Testis (tissue), 2 donors: ENCODE measurements at regions not wholly inside any gene's neighbourhood (a gene's known extent, or its start where the extent isn't known, plus 50 kb on each side); places are given as distances from the start of the nearest gene placed in this dataset.

Experiments used
- DNase-seq: peaks from one replicate; pipeline ENCODE4 v3.0.0-alpha.2; 2019
- H3K27ac ChIP-seq, 2 donors: fragments of 200-600 bp; sonication (generic); one replicate each; pipeline ENCODE4 v1.5.1; 2019
- H3K27me3 ChIP-seq: fragments of 200-600 bp; sonication (generic); one replicate; pipeline ENCODE4 v1.5.1; 2019
- H3K36me3 ChIP-seq: fragments of 200-600 bp; sonication (generic); one replicate; pipeline ENCODE4 v1.5.1; 2017; ENCODE audit warnings: low read depth; ENCODE audit errors: missing control alignments
- H3K4me1 ChIP-seq: fragments of 200-600 bp; sonication (generic); one replicate; pipeline ENCODE4 v1.5.1; 2019
- H3K4me3 ChIP-seq, 2 donors: fragments of 200-600 bp; sonication (generic); one replicate each; pipeline ENCODE4 v1.5.1; 2017 to 2019
- H3K9me3 ChIP-seq: fragments of 200-600 bp; sonication (generic); one replicate; pipeline ENCODE4 v1.5.1; 2017
- CTCF ChIP-seq, 3 experiments: fragments of 450-650 bp in 2 of 3; fragments of 200-600 bp in 1 of 3; sonication (generic) in 1 of 3; IDR thresholded peaks; one replicate each; pipeline ENCODE4 v1.5.1; 2016 to 2019; ENCODE audit warnings: antibody characterized with exemption in 3 of 3, mild to moderate bottlenecking in 2 of 3, moderate library complexity in 1 of 3
- POLR2A ChIP-seq: fragments of 450-650 bp; IDR thresholded peaks from one replicate; pipeline ENCODE4 v1.6.1; 2017; ENCODE audit warnings: antibody characterized with exemption, mild to moderate bottlenecking, moderate library complexity
- WGBS, 2 donors: methylation state at CpG; one replicate each; pipeline ENCODE4 v1.1.5; 2018; 5-methylcytosine and 5-hydroxymethylcytosine counted together
- intact Hi-C: fragments of 100-400 bp; cut with DNase I; formaldehyde crosslinking; loops from one replicate; pipeline ENCODE4 v1.15.1; 2023; ENCODE audit warnings: low total_unique reads

DNA sequence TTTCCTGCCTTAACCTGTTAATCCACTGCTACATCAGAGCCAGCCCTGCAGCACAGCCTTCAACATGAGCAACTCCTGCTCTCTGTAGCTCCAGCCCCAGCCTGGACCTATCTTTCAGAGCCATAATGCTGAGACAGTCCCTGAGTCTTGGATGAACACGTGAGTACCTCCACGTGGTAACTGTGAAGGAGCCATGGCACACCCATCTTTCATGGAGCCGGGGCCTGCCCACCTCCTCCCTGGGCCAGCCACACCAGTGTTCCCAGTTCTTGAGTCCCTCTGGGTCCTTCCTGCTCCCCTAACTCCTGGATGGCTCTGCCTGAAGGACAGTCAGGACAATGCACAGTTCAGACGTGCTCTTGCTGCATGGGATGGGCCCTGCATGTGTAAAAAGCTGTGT is 107.1 kb downstream of the TEX36 start:
- DNase-seq = no peak
- WGBS, 2 donors = 62 to 73% methylated on average over 4 of the region's 4 CpGs
- H3K4me3 ChIP-seq = no peak overlapping the region
- H3K27me3 ChIP-seq = no peaks in the 10 kb centered on the region
- H3K4me1 ChIP-seq = no peaks in the 10 kb centered on the region
- no peaks in the 10 kb centered on the region for H3K36me3 ChIP-seq
- H3K9me3 ChIP-seq = no peaks in the 10 kb centered on the region
- intact Hi-C loops = no loop called here
- TF ChIP-seq CTCF (IDR thresholded peaks at IDR 0.05) (no peak), POLR2A (no peak)
- H3K27ac ChIP-seq = no peak overlapping the region

DNA sequence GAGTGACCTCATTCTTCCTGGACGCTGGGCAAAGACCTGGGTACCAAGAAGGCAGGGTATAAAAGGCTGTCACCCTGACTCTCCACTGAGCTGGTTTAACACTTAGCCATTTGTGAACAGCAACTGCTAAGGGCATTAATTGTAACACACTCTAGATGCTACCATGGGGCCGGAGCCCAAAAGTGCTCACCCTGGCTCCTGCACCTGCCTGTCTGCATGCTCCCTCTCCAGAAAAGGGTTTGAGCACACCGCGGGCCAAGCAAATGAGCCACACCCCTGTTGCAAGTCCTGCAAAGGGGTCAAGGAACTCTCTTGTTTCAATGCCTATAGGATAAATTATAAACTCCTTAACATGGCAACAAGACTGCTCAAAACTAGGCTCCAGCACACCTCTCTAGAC is 114.8 kb downstream of the TEX36 start:
- H3K36me3 ChIP-seq = no peaks in the 10 kb centered on the region
- no peak overlapping the region for H3K27ac ChIP-seq
- intact Hi-C loops = no loop called here
- WGBS, 2 donors = 71 to 90% methylated on average over 4 of the region's 4 CpGs
- TF ChIP-seq POLR2A (no peak), CTCF (IDR thresholded peaks at IDR 0.05) (no peak)
- H3K4me3 ChIP-seq = no peak overlapping the region
- H3K9me3 ChIP-seq = no peaks in the 10 kb centered on the region
- DNase-seq = no peak
- no peaks in the 10 kb centered on the region for H3K4me1 ChIP-seq
- H3K27me3 ChIP-seq = no peaks in the 10 kb centered on the region

DNA sequence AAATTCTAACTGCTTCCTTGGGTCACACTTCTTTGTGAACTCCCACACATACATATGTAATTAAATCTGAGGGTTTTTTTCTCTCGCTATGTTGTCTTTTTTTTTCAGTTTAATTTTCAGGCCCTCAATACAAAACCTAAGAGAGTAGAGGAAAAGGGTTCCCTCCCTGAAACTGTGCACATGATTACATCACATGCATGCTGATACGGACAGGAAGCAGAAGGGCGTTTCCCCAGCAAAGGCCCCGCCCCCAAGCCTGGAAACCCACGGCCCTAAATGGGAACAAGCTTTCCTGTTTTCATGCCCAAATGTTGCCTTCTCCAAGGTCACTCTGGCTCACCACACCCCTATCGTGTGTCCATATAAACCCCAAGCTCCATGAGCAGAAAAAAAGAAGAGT is 115.4 kb downstream of the TEX36 start:
- H3K4me3 ChIP-seq = no peak overlapping the region
- TF ChIP-seq CTCF (IDR thresholded peaks at IDR 0.05) (no peak), POLR2A (no peak)
- intact Hi-C loops = no loop called here
- H3K9me3 ChIP-seq = no peaks in the 10 kb centered on the region
- no peak overlapping the region for H3K27ac ChIP-seq
- no peaks in the 10 kb centered on the region for H3K4me1 ChIP-seq
- 51 to 62% methylated on average over 6 of the region's 6 CpGs for WGBS, 2 donors
- no peak for DNase-seq
- no peaks in the 10 kb centered on the region for H3K27me3 ChIP-seq
- H3K36me3 ChIP-seq = no peaks in the 10 kb centered on the region

- 79 to 80% methylated on average over 6 of the region's 6 CpGs for WGBS, 2 donors
- H3K4me1 ChIP-seq = no peaks in the 10 kb centered on the region
- H3K27ac ChIP-seq = no peak overlapping the region
- TF ChIP-seq POLR2A (no peak), CTCF (IDR thresholded peaks at IDR 0.05) (no peak)
- H3K4me3 ChIP-seq = no peak overlapping the region
- DNase-seq = no peak
- H3K27me3 ChIP-seq = no peaks in the 10 kb centered on the region
- no peaks in the 10 kb centered on the region for H3K36me3 ChIP-seq
- no peaks in the 10 kb centered on the region for H3K9me3 ChIP-seq
- intact Hi-C loops = no loop called here
Observed at GRCh38 chr10:125565046-125565445, 117.9 kb downstream of the TEX36 start.

GRCh38 chr10:125564570-125564969 is 118.4 kb downstream of the TEX36 start:
- Histone ChIP-seq H3K4me3 (no peak overlapping the region), H3K27me3 (no peaks in the 10 kb centered on the region), H3K36me3 (no peaks in the 10 kb centered on the region), H3K27ac (no peak overlapping the region), H3K9me3 (no peaks in the 10 kb centered on the region), H3K4me1 (no peaks in the 10 kb centered on the region)
- 68 to 88% methylated on average over 3 of the region's 3 CpGs for WGBS, 2 donors
- no peak for DNase-seq
- intact Hi-C loops = no loop called here
- TF ChIP-seq CTCF (IDR thresholded peaks at IDR 0.05) = no peak
- no peak for TF ChIP-seq POLR2A
